IMR-90 (cell line): ENCODE measurements at regions not wholly inside any gene's neighbourhood (a gene's known extent, or its start where the extent isn't known, plus 50 kb on each side); places are given as distances from the start of the nearest gene placed in this dataset.

Experiments
- ATAC-seq: fragments of 200-7000 bp; cut with Tn5 transposase; 2 replicates; pipeline ENCODE4 v1.9.1; 2020; ENCODE audit warnings: low read depth, mild to moderate bottlenecking, moderate library complexity
- BruUV-seq: library from RNA; stranded (reverse); fragments of 400-500 nt; replicated peaks from 2 replicates; lab custom pipeline; 2021; lab: Mats Ljungman, UMichigan
- CTCF ChIA-PET: fragments of 300-600 bp; formaldehyde crosslinking; extraction: SDS; loops from one replicate; lab custom pipeline; 2021; ENCODE audit warnings: antibody characterized with exemption; lab: Yijun Ruan, JAX
- POLR2A ChIA-PET: fragments of 300-600 bp; sonication (Branson Sonifier 250); formaldehyde crosslinking; loops from one replicate; lab custom pipeline; 2022; ENCODE audit warnings: antibody characterized with exemption; ENCODE audit not compliant: unreplicated experiment; lab: Charles Lee
- DNase-seq: peaks from one replicate; pipeline ENCODE4 v3.0.0; 2013
- H2AFZ ChIP-seq: replicated peaks from 2 replicates; pipeline ENCODE3; 2013; ENCODE audit warnings: low read length, mild to moderate bottlenecking; ENCODE audit not compliant: poor library complexity
- H2AK5ac ChIP-seq: 2 replicates; pipeline ENCODE4 v1.6.1; 2013; ENCODE audit warnings: low read depth, low read length, inconsistent platforms
- H2AK9ac ChIP-seq: replicated peaks from 2 replicates; pipeline ENCODE3; 2013; ENCODE audit warnings: mild to moderate bottlenecking, low read depth, low read length, moderate library complexity; ENCODE audit not compliant: poor library complexity
- H2BK120ac ChIP-seq: 2 replicates; pipeline ENCODE4 v1.6.1; 2013; ENCODE audit warnings: low read depth, low read length, inconsistent platforms
- H2BK15ac ChIP-seq: 3 replicates; pipeline ENCODE4 v1.6.1; 2013; ENCODE audit warnings: low read depth, low read length, inconsistent platforms
- H2BK20ac ChIP-seq: 2 replicates; pipeline ENCODE4 v1.6.1; 2013; ENCODE audit warnings: low read depth, mild to moderate bottlenecking, inconsistent platforms, low read length, moderate library complexity
- H2BK5ac ChIP-seq: 2 replicates; pipeline ENCODE4 v1.6.1; 2013; ENCODE audit warnings: mild to moderate bottlenecking, low read depth, low read length, inconsistent platforms; ENCODE audit not compliant: poor library complexity, severe bottlenecking
- H3K14ac ChIP-seq: replicated peaks from 2 replicates; pipeline ENCODE4 v1.6.1; 2013; ENCODE audit warnings: low read depth, low read length, inconsistent platforms
- H3K18ac ChIP-seq: 2 replicates; pipeline ENCODE4 v1.6.1; 2013; ENCODE audit warnings: low read depth, low read length, control low read depth
- H3K23ac ChIP-seq: 2 replicates; pipeline ENCODE4 v1.6.1; 2013; ENCODE audit warnings: low read depth, low read length, inconsistent platforms
- H3K27ac ChIP-seq: 2 replicates; pipeline ENCODE4 v1.5.1; 2013; ENCODE audit warnings: mild to moderate bottlenecking, control low read depth, low read length; ENCODE audit not compliant: insufficient read depth
- H3K27me3 ChIP-seq: 2 replicates; pipeline ENCODE4 v1.6.1; 2013; ENCODE audit warnings: low read length; ENCODE audit not compliant: control insufficient read depth, insufficient read depth
- H3K36me3 ChIP-seq: 2 replicates; pipeline ENCODE4 v1.6.1; 2013; ENCODE audit warnings: low read length, mixed read lengths; ENCODE audit not compliant: control insufficient read depth, insufficient read depth
- H3K4ac ChIP-seq: 2 replicates; pipeline ENCODE4 v1.6.1; 2013; ENCODE audit warnings: low read depth, low read length, inconsistent platforms
- H3K4me1 ChIP-seq: 2 replicates; pipeline ENCODE4 v1.6.1; 2013; ENCODE audit warnings: low read length, mixed read lengths; ENCODE audit not compliant: control insufficient read depth, insufficient read depth
- H3K4me2 ChIP-seq: 2 replicates; pipeline ENCODE4 v1.6.1; 2013; ENCODE audit warnings: low read depth, mild to moderate bottlenecking, control low read depth, low read length, moderate library complexity
- H3K4me3 ChIP-seq: 2 replicates; pipeline ENCODE4 v1.5.1; 2013; ENCODE audit warnings: low read depth, mild to moderate bottlenecking, control low read depth, low read length, moderate library complexity; ENCODE audit not compliant: insufficient read depth
- H3K56ac ChIP-seq: 2 replicates; pipeline ENCODE4 v1.6.1; 2013; ENCODE audit warnings: low read length, inconsistent platforms; ENCODE audit not compliant: insufficient read depth; ENCODE audit errors: extremely low read depth
- H3K79me1 ChIP-seq, 2 experiments: 2 replicates each; pipeline ENCODE4 v1.6.1; 2013; ENCODE audit warnings: low read length in 2 of 2, inconsistent platforms in 1 of 2, low read depth in 1 of 2
- H3K9ac ChIP-seq: 2 replicates; pipeline ENCODE4 v1.6.1; 2013; ENCODE audit warnings: low read depth, low read length, control low read depth
- H3K9me1 ChIP-seq: 2 replicates; pipeline ENCODE4 v1.6.1; 2013; ENCODE audit warnings: low read length, inconsistent platforms; ENCODE audit not compliant: insufficient read depth
- H3K9me3 ChIP-seq: 2 replicates; pipeline ENCODE4 v1.6.1; 2013; ENCODE audit warnings: low read length; ENCODE audit not compliant: control insufficient read depth, insufficient read depth
- H4K20me1 ChIP-seq: 2 replicates; pipeline ENCODE4 v1.6.1; 2013; ENCODE audit warnings: low read length, inconsistent platforms; ENCODE audit not compliant: insufficient read depth
- H4K5ac ChIP-seq: 2 replicates; pipeline ENCODE4 v1.6.1; 2013; ENCODE audit warnings: mild to moderate bottlenecking, low read depth, low read length, control low read depth
- H4K8ac ChIP-seq, 2 experiments: 2 replicates each; pipeline ENCODE4 v1.6.1; 2013; ENCODE audit warnings: low read depth in 2 of 2, low read length in 2 of 2, control low read depth in 1 of 2, inconsistent platforms in 1 of 2
- H4K91ac ChIP-seq: 2 replicates; pipeline ENCODE4 v1.6.1; 2013; ENCODE audit warnings: low read depth, low read length, inconsistent platforms; ENCODE audit not compliant: insufficient read depth
- BHLHE40 ChIP-seq: fragments of 150-350 bp; IDR thresholded peaks from 2 replicates; pipeline ENCODE4 v1.6.1; 2016; ENCODE audit warnings: mild to moderate bottlenecking, low read depth, low read length
- MXI1 ChIP-seq: IDR thresholded peaks from 2 replicates; pipeline ENCODE4 v1.6.1; 2012; ENCODE audit warnings: low read depth, mild to moderate bottlenecking, low read length, moderate library complexity, borderline replicate concordance
- NFE2L2 ChIP-seq: fragments of 150-350 bp; IDR thresholded peaks from 2 replicates; pipeline ENCODE4 v1.6.1; 2016; ENCODE audit warnings: low read depth, mild to moderate bottlenecking, low read length
- POLR2A ChIP-seq: IDR thresholded peaks from 2 replicates; pipeline ENCODE4 v1.6.1; 2012; ENCODE audit warnings: mild to moderate bottlenecking, low read depth, low read length
- RCOR1 ChIP-seq: IDR thresholded peaks from 2 replicates; pipeline ENCODE4 v1.6.1; 2012; ENCODE audit warnings: mild to moderate bottlenecking, low read length, improper control_type of control experiment; ENCODE audit not compliant: insufficient replicate concordance
- SMC3 ChIP-seq: fragments of 150-350 bp; IDR thresholded peaks from 2 replicates; pipeline ENCODE4 v1.6.1; 2016; ENCODE audit warnings: low read depth, mild to moderate bottlenecking, antibody characterized with exemption, low read length, moderate library complexity
- WGBS, 2 experiments: methylation state at CpG; one replicate each; pipeline versions ENCODE4 v1.1.5 to v1.1.7; 2013; ENCODE audit warnings: missing lambda C conversion rate in 2 of 2; ENCODE audit not compliant: insufficient read length in 1 of 2; ENCODE audit errors: extremely low coverage in 2 of 2; 5-methylcytosine and 5-hydroxymethylcytosine counted together
- dilution Hi-C: fragments of 300-500 bp; cut with HindIII; formaldehyde crosslinking; loops from one replicate; pipeline ENCODE4 v1.14.3; 2018; ENCODE audit warnings: low sequenced_read_pairs; ENCODE audit not compliant: unreplicated experiment
- in situ Hi-C: fragments of 300-500 bp; cut with MboI; formaldehyde crosslinking; loops from 3 replicates; pipeline ENCODE4 v1.14.3; 2019; ENCODE audit warnings: low sequenced_read_pairs, inconsistent platforms, mixed read lengths
- intact Hi-C: fragments of 100-400 bp; cut with micrococcal nuclease; formaldehyde crosslinking; loops from 2 replicates; pipeline ENCODE4 v1.10.0; 2022
- TF ChIP-seq, protein P1 (sequence below): fragments of 150-350 bp; IDR thresholded peaks from 2 replicates; pipeline ENCODE4 v1.6.1; 2017; ENCODE audit warnings: mild to moderate bottlenecking, antibody characterized with exemption, low read length, low read depth

DNA sequence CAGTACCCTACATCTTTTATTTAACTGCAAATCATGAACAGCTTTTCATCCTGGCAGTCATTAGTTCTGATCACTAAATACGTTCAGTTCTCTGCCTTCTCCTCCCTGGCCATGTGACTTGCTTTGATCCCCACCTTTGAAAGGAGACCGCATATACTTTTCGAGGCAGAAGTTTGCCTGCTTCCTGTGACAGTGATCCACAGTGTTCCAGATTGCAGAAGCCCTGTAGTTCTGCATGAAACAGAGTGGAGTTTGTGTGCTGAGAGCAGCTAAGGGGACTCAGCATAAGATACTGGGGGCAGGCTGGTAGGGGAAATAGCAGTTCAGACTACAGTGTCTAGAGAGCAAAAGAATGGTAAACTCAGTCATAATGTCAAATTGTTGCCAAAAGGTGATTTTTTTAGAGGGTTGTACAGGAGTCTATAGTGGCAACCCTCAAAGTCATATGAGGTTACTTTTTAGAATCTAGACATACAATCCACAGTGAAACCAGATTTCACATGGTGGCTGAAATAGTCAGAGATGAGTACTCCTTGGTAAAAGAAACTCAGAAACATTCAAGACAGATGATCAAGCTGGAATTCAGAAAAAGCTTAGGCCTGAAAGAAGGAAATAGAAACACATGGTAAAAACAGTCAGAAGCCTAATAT lies 1800.4 kb upstream of the CELF4 start:
- Histone ChIP-seq H3K27ac (no peak overlapping the region), H4K8ac (no peak overlapping the region), H2BK120ac (no peak overlapping the region), H2AK9ac (no peak overlapping the region), H4K20me1 (no peaks in the 10 kb centered on the region), H3K14ac (no peak overlapping the region), H2BK20ac (no peak overlapping the region), H3K36me3 (no peaks in the 10 kb centered on the region), H3K79me1 (no peaks in the 10 kb centered on the region), H3K9me3 (no peaks in the 10 kb centered on the region), H3K9me1 (no peaks in the 10 kb centered on the region), H2AK5ac (no peak overlapping the region), H4K91ac (no peak overlapping the region), H3K23ac (no peak overlapping the region), H3K4me3 (no peak overlapping the region), H2AFZ (no peak overlapping the region), H3K4ac (no peak overlapping the region), H3K18ac (no peak overlapping the region), H3K4me1 (no peaks in the 10 kb centered on the region), H3K9ac (no peak overlapping the region), H4K5ac (no peak overlapping the region), H3K4me2 (no peak overlapping the region), H3K56ac (no peak overlapping the region), H3K27me3 (no peaks in the 10 kb centered on the region), H2BK15ac (no peak overlapping the region), H2BK5ac (no peak overlapping the region)
- ATAC-seq: no peak
- in situ Hi-C loops: no loop called here
- TF ChIP-seq BHLHE40 (no peak), SMC3 (no peak), RCOR1 (no peak), POLR2A (no peak), NFE2L2 (no peak), MXI1 (no peak)
- TF ChIP-seq, protein P1, sequence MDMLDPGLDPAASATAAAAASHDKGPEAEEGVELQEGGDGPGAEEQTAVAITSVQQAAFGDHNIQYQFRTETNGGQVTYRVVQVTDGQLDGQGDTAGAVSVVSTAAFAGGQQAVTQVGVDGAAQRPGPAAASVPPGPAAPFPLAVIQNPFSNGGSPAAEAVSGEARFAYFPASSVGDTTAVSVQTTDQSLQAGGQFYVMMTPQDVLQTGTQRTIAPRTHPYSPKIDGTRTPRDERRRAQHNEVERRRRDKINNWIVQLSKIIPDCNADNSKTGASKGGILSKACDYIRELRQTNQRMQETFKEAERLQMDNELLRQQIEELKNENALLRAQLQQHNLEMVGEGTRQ: no peak
- intact Hi-C loops: no loop called here
- no TSS peak for BruUV-seq
- WGBS, 2 experiments: 100% methylated on average over 1 of the region's 3 CpGs; no CpG with 5 or more reads in 1 of the 2 experiments
- ChIA-PET CTCF (no interaction called here), POLR2A (no interaction called here)
- dilution Hi-C loops: no loop called here
- no peak for DNase-seq
